C4-2B (cell line): ENCODE measurements at regions not wholly inside any gene's neighbourhood (a gene's known extent, or its start where the extent isn't known, plus 50 kb on each side); places are given as distances from the start of the nearest gene placed in this dataset.

Experiments
- H3K27ac ChIP-seq: fragments of 450-650 bp; 2 replicates; pipeline ENCODE4 v1.5.1; 2017
- ZFX ChIP-seq: fragments of 450-650 bp; IDR thresholded peaks from 2 replicates; pipeline ENCODE4 v1.6.1; 2017
- TF ChIP-seq, protein P1 (sequence below): fragments of 450-650 bp; conservative IDR thresholded peaks from 2 replicates; pipeline ENCODE4 v1.5.1; 2017; ENCODE audit warnings: mild to moderate bottlenecking

DNA sequence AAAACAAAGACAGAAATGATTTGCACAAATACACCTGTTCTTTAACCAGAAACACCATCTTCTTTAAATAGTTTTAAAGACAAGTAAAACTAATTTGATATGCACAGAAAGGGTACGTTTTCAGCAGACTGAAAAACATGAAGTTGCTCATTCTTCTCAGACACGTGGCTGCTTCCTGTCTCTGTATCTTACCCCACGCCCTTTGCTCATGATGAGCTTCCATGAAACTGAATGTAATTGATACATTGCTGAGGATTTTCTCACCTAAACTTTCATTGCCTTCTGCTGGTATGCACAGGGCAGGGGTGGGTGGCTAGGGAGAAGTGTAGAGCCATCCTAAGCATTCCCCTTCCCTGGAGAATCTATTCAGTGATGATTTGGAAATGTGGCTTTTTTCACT is 644.3 kb downstream of the BCL11A start:
- no peak for TF ChIP-seq ZFX
- TF ChIP-seq, protein P1, sequence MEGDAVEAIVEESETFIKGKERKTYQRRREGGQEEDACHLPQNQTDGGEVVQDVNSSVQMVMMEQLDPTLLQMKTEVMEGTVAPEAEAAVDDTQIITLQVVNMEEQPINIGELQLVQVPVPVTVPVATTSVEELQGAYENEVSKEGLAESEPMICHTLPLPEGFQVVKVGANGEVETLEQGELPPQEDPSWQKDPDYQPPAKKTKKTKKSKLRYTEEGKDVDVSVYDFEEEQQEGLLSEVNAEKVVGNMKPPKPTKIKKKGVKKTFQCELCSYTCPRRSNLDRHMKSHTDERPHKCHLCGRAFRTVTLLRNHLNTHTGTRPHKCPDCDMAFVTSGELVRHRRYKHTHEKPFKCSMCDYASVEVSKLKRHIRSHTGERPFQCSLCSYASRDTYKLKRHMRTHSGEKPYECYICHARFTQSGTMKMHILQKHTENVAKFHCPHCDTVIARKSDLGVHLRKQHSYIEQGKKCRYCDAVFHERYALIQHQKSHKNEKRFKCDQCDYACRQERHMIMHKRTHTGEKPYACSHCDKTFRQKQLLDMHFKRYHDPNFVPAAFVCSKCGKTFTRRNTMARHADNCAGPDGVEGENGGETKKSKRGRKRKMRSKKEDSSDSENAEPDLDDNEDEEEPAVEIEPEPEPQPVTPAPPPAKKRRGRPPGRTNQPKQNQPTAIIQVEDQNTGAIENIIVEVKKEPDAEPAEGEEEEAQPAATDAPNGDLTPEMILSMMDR, result no peak
- no peak overlapping the region for H3K27ac ChIP-seq

DNA sequence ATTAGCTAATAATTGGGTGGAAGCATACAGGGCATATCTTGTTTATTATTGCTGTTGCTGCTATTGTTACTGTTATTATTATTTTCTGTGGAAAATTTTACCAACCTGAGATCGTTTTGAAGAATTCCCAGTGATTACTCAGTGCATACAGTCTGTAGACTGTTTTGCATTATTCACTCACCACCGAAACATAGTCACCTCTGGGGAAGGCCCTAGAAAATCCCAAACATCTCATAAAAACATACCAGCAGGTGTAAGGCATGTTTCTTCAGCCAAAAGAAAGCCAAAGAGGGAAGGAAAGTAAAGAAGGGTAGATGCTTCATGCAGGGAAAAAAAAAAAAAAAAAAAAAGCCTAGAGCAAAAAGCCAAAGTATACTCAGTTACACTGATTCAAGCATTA is 647.7 kb downstream of the BCL11A start:
- H3K27ac ChIP-seq, result no peak overlapping the region
- TF ChIP-seq, protein P1, result no peak
- no peak for TF ChIP-seq ZFX

DNA sequence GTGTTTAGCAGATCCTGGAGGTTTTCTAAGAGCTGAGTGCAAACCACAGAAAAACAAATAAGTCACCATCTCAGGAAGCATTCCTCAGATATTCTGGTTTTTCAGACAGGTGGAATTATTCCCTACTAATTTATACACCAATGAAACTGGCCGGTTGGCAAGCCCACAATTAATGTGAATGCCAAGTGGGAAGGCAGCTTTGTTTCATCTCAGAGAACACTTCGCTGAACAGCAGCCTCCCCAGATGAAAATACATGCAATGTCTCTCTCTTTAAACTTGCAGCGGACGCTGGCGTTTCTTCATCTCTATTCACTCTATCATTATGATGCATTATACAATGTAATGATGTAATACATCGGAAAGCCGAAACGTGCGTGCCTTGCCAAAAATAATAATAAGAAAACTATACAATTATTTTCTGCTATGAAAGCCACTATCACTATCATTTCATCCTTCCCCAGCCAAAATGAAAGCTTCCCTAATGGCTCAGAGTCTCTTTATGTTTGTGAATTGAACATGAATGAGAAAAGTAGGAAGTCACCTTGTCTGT is 649.4 kb downstream of the BCL11A start:
- TF ChIP-seq, protein P1, result no peak
- TF ChIP-seq ZFX, result no peak
- no peak overlapping the region for H3K27ac ChIP-seq

DNA sequence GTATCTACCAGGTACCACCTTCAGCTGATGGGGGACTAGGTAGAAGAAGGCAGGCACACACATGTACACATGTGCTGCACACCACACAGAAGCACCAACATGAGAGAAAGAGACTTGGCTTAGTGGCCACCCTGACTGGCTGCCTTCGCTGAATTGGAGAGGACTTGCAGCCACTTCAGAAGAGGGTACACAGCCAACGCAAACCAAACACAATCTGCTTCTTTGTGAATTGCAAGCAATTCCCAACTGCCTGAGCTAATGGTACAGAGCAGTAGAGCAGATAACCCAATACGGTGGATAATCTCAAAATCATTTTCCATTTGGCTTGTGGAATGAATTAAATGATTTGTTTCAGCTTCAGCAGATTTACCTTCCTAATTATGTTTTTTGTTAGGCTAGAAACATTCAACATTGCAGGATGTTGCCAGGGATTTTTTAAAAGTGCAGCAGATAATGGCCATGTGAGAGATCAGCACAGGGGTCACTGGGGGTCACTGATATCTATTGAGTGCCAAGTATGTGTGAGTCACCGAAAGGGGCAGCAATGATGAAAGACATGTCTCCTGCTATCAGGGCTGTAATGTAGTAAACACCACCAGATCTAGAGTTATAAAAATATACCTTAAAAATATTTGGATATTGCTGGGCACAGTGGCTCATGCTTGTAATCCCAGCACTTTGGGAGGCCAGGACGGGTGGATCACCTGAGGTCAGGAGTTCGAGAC is 652.6 kb downstream of the BCL11A start:
- TF ChIP-seq, protein P1, result no peak
- no peak for TF ChIP-seq ZFX
- no peak overlapping the region for H3K27ac ChIP-seq

DNA sequence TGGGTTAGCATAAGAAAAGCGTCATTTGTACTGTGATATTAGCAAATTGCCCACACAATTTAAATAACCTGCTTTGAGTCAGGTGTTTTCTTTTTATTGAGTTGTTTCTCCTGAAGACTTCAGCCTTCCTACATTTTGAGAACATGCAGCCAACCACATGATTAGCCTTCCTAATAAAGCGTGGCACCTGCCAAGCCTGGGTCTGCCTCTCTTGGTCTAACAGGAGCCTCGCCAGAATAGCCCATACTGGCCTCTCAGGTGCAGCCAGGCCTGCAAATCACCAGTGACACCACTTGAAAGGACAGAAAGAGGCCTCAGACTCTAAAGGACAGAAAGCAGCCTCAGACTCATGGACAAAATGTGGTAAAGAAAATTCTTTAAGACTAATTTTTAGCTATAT is 653.8 kb downstream of the BCL11A start:
- no peak for TF ChIP-seq ZFX
- TF ChIP-seq, protein P1, result no peak

DNA sequence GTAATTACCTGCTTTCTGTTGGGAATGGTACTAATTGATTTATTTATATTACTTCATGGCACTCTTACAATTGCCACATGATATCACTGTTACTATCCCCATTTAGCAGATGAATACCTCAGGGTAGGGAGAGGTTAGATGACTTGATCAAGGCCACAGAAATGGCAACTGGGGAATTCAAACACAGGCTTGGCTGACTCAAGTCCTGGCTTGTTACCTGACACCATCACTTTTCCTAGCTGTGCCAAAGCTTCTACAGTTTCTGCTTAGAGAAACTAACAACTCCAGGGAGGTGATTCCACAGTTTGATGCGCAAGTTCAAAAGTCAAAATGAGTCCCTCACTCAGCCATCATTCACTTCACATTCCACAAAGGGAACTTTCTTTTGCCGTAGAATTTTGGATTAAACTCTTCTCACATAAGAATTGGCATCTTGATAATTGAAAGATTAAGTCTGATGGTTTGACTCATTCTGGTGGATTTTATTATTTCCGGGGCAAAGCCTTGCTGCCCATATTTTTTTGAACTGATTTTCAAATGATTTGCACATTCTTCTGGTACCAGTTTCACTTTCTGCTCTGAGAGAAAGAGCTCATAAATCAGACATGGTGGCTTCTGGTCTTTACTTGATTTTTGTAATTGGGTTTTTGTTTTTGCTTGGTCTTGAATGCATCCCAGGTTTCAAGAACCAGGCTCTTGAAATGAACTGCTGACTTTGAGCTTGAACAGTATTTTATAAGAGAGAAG is 656.8 kb downstream of the BCL11A start:
- TF ChIP-seq, protein P1, result no peak
- TF ChIP-seq ZFX, result no peak

More for the DNA sequence above, 653.8 kb downstream of the BCL11A start:
- no peak overlapping the region for H3K27ac ChIP-seq

DNA sequence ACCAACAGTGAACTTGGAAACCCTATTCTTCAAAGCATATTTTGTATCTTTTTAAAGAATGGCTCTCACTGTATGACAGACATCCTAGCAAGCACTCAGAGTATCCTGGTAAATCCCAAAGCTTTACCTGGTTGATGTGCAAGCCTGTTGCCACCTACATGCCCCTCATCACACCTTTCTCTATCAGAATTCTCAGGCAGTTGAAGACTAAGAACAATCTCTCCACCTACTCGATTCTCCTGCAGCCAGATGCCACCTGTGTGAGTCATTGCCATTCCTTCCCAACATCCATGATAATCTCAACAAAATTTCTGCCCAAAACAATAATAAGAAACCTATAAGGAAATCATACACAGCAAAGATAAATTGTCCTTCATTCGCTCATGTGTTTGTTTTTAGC is 659.8 kb downstream of the BCL11A start:
- H3K27ac ChIP-seq, result no peak overlapping the region
- TF ChIP-seq ZFX, result no peak
- TF ChIP-seq, protein P1, result no peak

More for the DNA sequence above, 656.8 kb downstream of the BCL11A start:
- no peak overlapping the region for H3K27ac ChIP-seq
